Adrenal gland (tissue), 5 donors: ENCODE measurements at regions not wholly inside any gene's neighbourhood (a gene's known extent, or its start where the extent isn't known, plus 50 kb on each side); places are given as distances from the start of the nearest gene placed in this dataset.

ENCODE experiments used
- POLR2A ChIP-seq, 2 donors: fragments of 450-650 bp; IDR thresholded peaks; one replicate each; pipeline ENCODE4 v1.6.1; 2017; ENCODE audit warnings: antibody characterized with exemption in 2 of 2, mild to moderate bottlenecking in 2 of 2, moderate library complexity in 1 of 2
- TF ChIP-seq, protein P1 (sequence below), 6 experiments: fragments of 450-650 bp in 4 of 6; fragments of 200-600 bp in 2 of 6; sonication (generic) in 1 of 6; IDR thresholded peaks; 1 replicate in 5 of 6; 2 replicates in 1 of 6; pipeline versions ENCODE4 v1.5.1 to v1.8.0; 2016 to 2021; ENCODE audit warnings: antibody characterized with exemption in 6 of 6, mild to moderate bottlenecking in 2 of 6, moderate library complexity in 1 of 6
- donor health status: DM: no; HTN: no; CAD: no.

DNA sequence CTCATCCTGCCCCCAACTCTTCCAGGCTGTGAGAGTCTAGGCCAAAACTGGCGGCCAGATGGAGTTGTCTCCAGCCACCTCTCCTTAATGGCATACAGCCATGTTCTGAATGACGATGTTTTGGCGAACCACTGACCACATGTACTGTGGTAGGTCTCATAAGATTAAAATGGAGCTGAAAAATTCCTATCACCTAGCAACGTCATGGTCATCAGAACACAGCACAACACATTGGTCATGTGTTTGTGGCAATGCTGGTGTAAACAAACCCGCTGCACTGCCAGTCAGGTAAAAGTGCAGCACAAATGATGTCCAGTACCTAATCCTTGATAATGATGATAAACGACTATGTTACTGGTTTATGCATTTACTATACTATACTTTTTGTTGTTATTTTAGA lies 290.0 kb upstream of the MKI67 start:
- TF ChIP-seq, protein P1, sequence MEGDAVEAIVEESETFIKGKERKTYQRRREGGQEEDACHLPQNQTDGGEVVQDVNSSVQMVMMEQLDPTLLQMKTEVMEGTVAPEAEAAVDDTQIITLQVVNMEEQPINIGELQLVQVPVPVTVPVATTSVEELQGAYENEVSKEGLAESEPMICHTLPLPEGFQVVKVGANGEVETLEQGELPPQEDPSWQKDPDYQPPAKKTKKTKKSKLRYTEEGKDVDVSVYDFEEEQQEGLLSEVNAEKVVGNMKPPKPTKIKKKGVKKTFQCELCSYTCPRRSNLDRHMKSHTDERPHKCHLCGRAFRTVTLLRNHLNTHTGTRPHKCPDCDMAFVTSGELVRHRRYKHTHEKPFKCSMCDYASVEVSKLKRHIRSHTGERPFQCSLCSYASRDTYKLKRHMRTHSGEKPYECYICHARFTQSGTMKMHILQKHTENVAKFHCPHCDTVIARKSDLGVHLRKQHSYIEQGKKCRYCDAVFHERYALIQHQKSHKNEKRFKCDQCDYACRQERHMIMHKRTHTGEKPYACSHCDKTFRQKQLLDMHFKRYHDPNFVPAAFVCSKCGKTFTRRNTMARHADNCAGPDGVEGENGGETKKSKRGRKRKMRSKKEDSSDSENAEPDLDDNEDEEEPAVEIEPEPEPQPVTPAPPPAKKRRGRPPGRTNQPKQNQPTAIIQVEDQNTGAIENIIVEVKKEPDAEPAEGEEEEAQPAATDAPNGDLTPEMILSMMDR (IDR thresholded peaks at IDR 0.05): no peak
- no peak for TF ChIP-seq POLR2A (IDR thresholded peaks at IDR 0.05)
